ENCODE measurements at regions not wholly inside any gene's neighbourhood (a gene's known extent, or its start where the extent isn't known, plus 50 kb on each side); places are given as distances from the start of the nearest gene placed in this dataset.

DNA sequence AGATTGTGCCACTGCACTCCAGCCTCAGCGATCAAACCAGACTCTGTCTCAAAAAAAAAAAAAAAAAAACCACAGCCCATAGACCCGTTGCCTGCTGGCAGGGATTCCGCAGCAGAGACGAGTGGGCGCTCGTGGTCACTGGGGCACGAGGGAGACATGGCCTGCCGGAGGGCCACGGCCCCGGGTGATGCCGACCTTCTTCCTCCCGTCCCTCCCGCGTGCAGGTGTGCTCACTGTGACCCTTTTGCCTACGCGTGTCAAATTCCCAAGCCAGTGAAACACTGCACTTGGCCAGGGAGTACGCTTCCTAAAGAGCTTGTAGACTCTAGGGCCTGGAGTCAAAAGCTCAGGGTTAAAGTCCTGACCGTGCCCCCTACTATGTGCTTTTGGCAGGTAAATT is 397.6 kb upstream of the MYT1L start:
- DNase-seq, result no peak
- Histone ChIP-seq H3K27me3 (peaks cover 0 to 3% (median 0%) of the 10 kb centered on the region in 3 donors), H3K36me3 (no peaks in the 10 kb centered on the region), H3K27ac (no peak overlapping the region), H3K9me3 (no peaks in the 10 kb centered on the region), H3K4me1 (no peaks in the 10 kb centered on the region), H3K4me3 (no peak overlapping the region)
- TF ChIP-seq POLR2AphosphoS5 (IDR thresholded peaks at IDR 0.05) (no peak), EP300 (IDR thresholded peaks at IDR 0.05) (no peak), POLR2A (IDR thresholded peaks at IDR 0.05) (no peak)
- TF ChIP-seq, protein P1, sequence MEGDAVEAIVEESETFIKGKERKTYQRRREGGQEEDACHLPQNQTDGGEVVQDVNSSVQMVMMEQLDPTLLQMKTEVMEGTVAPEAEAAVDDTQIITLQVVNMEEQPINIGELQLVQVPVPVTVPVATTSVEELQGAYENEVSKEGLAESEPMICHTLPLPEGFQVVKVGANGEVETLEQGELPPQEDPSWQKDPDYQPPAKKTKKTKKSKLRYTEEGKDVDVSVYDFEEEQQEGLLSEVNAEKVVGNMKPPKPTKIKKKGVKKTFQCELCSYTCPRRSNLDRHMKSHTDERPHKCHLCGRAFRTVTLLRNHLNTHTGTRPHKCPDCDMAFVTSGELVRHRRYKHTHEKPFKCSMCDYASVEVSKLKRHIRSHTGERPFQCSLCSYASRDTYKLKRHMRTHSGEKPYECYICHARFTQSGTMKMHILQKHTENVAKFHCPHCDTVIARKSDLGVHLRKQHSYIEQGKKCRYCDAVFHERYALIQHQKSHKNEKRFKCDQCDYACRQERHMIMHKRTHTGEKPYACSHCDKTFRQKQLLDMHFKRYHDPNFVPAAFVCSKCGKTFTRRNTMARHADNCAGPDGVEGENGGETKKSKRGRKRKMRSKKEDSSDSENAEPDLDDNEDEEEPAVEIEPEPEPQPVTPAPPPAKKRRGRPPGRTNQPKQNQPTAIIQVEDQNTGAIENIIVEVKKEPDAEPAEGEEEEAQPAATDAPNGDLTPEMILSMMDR (IDR thresholded peaks at IDR 0.05), result no peak
- intact Hi-C loops (cut with DNase I), result no loop called here
- 87 to 91% methylated on average over 18 of the region's 18 CpGs for WGBS, 2 donors

DNA sequence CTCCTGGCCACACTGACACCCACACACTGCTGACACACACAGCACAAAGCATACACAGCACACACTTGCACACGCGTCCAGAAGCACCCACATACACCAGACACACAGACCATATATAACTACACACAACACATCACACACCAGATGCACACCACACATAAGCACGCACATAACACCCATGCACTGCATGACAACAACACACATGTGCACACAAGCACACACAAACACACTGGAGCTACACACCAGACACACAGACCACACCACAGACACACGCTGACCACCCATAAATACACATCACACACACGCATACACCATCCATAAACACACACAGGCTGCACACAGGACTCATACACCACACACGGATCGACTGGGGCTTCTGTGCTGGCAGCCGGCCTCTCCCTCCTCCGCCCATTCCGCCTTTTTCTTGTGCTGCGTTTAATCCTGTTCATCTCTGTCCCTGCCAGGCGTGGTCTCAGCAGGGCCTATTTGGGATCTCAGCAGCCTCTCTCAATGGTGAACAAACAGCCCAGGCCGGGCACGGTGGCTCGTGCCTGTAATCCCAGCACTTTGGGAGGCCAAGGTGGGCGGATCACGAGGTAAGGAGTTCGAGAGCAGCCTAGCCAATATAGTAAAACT is 396.9 kb upstream of the MYT1L start:
- TF ChIP-seq, protein P1 (IDR thresholded peaks at IDR 0.05), result no peak
- TF ChIP-seq EP300 (IDR thresholded peaks at IDR 0.05) (no peak), POLR2A (IDR thresholded peaks at IDR 0.05) (no peak), POLR2AphosphoS5 (IDR thresholded peaks at IDR 0.05) (no peak)
- DNase-seq, result no peak
- Histone ChIP-seq H3K4me1 (no peaks in the 10 kb centered on the region), H3K27ac (no peak overlapping the region), H3K36me3 (no peaks in the 10 kb centered on the region), H3K9me3 (no peaks in the 10 kb centered on the region), H3K4me3 (no peak overlapping the region), H3K27me3 (peaks cover 0 to 3% (median 0%) of the 10 kb centered on the region in 3 donors)
- WGBS, 2 donors, result 85 to 90% methylated on average over 18 of the region's 18 CpGs
- intact Hi-C loops (cut with DNase I), result no loop called here

DNA sequence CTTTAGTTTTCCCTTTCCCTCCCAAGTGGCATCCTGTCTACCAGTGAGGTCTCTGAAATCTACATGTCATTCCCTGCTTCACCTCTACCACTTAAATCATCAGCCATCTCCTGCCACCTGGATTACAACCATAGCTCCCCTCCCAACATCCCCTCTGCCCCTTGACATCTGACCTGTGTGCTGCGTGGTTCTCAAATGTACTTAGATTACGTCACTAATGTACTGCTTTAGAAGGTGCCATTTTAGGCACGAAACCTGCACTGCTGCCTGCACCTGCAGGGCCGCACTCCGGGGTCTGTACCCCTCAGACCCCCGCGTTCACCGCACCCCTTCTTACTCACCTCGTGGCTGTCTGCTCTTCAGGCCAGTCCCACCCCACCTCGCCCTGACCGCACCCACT is 395.1 kb upstream of the MYT1L start:
- H3K4me1 ChIP-seq, result no peaks in the 10 kb centered on the region
- H3K9me3 ChIP-seq, result no peaks in the 10 kb centered on the region
- DNase-seq, result no peak
- no peak overlapping the region for H3K27ac ChIP-seq
- no peaks in the 10 kb centered on the region for H3K36me3 ChIP-seq
- no peak for TF ChIP-seq POLR2A (IDR thresholded peaks at IDR 0.05)
- TF ChIP-seq EP300 (IDR thresholded peaks at IDR 0.05), result no peak
- no peak for TF ChIP-seq POLR2AphosphoS5 (IDR thresholded peaks at IDR 0.05)
- TF ChIP-seq, protein P1 (IDR thresholded peaks at IDR 0.05), result no peak
- 79 to 84% methylated on average over 11 of the region's 11 CpGs for WGBS, 2 donors
- intact Hi-C loops (cut with DNase I), result no loop called here
- H3K4me3 ChIP-seq, result no peak overlapping the region
- peaks cover 0 to 3% (median 0%) of the 10 kb centered on the region in 3 donors for H3K27me3 ChIP-seq

DNA sequence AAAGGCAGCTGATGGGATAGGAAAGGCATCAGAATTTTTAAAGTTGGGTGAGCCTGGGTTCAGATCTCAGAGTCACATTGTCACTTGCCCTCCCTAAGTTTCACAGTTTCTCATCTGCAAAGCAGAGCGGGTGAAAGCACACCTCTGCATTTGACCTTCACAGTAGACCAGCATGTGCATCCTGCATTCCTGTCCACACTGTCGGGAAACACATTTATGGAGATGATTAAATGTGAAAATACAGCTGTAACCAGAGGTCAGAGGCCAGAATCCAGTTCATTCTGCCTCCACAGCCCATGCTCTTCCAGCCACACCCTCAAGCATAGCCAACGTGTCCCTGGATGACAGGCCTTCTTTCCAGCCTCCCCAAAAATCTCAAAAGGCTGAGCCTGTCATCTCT is 392.0 kb upstream of the MYT1L start:
- Histone ChIP-seq H3K4me1 (no peaks in the 10 kb centered on the region), H3K27me3 (peaks cover 0 to 3% (median 0%) of the 10 kb centered on the region in 3 donors), H3K27ac (no peak overlapping the region), H3K36me3 (no peaks in the 10 kb centered on the region), H3K9me3 (no peaks in the 10 kb centered on the region), H3K4me3 (no peak overlapping the region)
- no peak for DNase-seq
- intact Hi-C loops (cut with DNase I), result no loop called here
- 65 to 68% methylated on average over 3 of the region's 3 CpGs for WGBS, 2 donors
- TF ChIP-seq POLR2A (IDR thresholded peaks at IDR 0.05), result no peak
- TF ChIP-seq EP300 (IDR thresholded peaks at IDR 0.05), result no peak
- TF ChIP-seq, protein P1 (IDR thresholded peaks at IDR 0.05), result no peak
- no peak for TF ChIP-seq POLR2AphosphoS5 (IDR thresholded peaks at IDR 0.05)

Data from sigmoid colon (tissue), 6 donors.